SK-N-DZ (cell line): ENCODE measurements at regions not wholly inside any gene's neighbourhood (a gene's known extent, or its start where the extent isn't known, plus 50 kb on each side); places are given as distances from the start of the nearest gene placed in this dataset.

Source experiments
- DNase-seq: peaks from one replicate; pipeline ENCODE4 v3.0.0-alpha.2; 2015; ENCODE audit warnings: low spot score

DNA sequence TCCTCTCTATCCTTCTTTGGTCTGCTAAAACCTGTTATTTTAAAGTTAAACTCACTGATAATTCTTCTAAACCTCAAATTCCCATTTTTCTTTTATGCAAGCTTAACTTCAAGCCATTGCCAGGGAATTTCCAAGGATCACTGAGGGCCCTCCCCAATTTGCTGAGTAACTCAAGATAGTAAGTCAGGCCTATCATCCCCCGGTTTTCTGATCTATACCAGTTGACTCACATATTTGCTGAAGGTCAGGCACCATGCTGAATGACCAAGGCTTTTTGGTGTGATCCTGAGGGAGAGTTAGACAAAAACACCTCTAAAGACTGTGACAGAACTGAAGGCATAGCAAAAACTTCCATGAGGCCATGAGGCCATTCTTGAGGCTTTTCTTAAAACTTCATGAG is 1301.9 kb downstream of the PCDH7 start:
- DNase-seq = no peak

DNA sequence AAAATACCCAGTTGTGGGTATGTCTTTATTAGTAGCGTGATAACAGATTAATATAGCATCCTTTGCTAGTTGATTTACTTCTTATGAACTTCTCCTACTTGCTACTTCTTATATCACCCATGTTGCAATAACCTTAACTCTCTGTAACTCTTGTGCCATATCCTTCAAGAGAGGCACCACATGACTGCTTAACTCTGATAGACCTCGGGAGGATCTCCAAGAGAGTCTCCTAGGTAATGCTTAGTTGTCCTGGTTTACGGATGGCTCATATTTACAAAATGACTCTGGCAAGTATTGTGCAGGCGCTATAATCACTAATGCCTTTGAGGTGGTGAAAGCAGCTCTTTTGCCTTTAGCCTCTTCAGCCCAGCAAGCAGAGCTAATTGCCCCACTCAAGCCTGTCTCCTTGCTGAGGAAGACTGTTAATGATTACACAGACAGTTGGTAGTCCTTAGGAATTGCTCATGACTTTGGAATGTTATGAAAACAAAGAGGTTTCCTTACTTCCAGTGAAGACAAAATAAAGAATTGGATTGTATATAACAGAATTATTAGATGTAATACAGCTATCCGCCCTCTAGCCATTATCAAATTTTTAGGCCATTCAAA is 1305.8 kb downstream of the PCDH7 start:
- no peak for DNase-seq

DNA sequence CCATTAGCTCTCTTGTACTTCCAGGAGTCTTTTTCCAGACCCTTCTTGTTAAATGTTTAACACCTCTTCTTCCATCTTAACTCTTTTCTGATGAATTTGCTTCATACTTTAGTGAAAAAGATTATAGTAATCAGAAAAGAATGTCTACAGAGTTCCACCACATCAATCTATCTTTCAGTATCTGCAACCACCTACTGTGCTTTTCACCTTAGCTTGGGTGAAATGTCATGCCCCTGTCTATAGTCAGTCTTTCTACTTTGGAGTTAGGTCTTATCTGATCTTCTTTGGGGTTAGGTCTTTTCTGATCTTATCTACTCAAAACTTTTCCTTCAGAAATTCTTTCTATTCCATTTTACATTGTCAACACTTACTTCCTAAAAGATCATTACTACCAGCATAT is 1310.2 kb downstream of the PCDH7 start:
- DNase-seq = no peak

DNA sequence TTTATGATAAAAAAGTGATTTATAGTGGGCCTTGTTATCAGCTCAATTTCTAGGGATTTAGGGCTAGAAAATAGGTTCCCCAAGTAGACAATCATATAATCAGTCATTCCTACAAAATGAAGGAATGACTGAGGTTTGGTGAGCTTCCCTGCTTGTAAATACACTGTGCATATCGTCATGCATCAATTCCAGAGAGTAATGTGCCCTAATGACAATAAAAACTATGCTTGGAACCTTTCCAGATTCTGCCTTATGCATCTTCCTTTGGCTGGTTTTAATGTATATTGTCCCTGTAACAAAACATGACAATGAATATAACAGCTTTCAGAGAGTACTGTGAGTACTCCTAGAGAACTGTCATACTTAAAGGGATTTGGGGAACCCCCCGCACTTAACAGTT is 1310.9 kb downstream of the PCDH7 start:
- DNase-seq = no peak

DNA sequence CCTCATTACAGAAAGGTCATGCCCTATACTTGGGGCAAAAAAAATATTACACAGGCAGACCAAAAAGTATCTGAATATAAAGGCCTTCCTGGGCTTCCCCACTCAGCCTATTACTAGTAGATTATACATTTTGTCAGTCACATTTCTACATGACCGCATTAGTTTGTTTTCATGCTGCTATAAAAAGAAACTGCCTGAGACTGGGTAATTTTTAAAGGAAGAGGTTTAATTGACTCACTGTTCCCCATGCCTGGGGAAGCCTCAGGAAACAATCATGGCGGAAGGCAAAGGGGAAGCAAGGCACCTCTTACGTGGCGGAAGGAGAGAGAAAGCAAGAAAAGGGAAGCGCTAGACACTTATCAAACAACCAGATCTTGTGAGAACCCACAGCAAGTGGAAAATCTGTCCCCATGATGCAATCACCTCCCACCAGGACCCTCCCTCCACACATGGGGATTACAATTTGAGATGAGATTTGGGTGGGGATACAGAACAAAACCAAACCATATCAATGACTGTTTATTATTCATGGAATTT is 1312.0 kb downstream of the PCDH7 start:
- no peak for DNase-seq

DNA sequence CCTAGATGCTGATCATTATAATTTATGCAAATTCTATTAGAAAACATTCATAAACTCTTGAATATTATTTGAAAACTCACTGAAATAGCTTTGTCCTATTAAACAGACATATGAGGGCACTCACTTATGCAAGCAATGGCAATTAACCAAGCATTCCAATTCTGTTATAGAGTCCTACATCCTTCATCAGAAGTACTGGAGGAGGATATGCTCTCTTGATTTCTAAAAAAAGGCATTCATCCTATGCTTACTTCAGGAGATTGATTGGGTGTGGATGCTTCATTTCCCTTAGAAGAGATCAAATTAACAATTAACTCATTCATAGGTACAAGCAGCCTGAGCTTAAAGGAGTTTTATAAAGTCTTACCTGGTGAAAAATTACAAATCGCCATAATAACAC is 1317.2 kb downstream of the PCDH7 start:
- DNase-seq = no peak

DNA sequence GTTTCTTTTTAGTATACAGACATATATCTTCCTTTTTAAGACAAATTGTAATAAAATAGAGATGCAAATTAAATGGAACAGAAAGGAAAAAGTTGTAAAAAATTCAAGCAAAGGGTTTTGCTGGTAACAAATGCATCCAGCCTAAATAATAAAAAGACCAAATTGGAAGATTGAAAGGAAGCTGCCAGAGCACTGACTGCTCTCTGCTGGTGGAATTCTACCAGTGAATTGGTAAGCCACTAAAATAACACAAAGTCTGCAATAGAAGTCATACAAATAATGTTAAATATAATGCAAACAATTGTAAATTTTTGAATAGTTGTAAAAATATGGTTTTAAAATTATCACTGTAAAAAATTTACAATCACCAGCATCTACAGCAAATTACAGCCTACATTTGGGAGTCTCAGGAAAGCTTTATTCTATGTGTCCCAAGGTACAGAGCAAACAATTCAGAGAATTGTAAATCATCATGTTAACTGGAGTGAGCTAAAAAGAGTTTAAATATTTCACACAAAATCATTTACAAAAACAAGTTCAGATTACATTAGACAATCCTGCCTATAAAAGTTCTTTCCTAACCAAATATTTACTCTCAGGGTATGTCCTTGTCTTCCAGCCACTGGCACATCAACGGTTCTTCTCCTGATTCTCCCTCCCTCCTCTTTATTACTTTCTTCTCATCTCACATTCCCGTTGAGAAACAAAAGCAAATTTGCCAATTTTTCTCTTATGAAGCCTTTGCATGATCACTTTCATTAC is 1322.5 kb downstream of the PCDH7 start:
- no peak for DNase-seq

DNA sequence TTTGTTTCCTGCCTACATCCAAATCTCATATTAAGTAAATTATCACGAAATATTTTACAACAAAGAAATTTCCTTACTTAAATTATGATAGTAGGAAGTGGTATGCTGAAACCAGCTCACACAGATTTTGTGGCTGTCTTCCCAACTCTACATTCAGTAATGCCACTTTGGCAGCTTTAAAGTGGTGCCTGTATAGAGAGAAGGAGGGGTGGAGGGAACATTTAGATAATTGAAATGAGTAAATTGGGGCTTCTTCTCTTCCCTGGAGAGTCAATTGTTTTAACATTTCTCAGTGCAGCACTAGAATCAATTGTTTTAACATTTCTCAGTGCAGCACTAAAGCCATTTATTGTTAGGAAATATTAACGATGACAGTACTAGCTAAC is 1323.1 kb downstream of the PCDH7 start:
- no peak for DNase-seq

DNA sequence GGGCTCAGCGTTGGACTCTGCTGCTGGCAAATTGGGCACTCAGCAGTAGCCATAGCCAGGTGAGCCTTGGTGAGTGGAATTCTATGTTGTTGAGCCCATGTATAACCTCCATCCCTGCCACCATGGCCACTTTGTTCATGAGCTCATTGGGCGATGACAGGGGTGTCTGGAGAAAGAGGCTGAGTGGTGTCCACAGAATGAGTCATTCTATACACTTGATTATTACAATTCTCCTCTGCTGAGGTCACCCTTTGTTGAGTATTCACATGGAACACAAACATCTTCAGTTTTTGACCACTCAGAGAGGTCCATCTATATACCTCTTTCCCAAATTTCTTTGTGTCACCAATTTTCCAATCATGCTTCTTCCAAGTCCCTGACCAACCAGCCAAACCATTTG is 1341.7 kb downstream of the PCDH7 start:
- no peak for DNase-seq

DNA sequence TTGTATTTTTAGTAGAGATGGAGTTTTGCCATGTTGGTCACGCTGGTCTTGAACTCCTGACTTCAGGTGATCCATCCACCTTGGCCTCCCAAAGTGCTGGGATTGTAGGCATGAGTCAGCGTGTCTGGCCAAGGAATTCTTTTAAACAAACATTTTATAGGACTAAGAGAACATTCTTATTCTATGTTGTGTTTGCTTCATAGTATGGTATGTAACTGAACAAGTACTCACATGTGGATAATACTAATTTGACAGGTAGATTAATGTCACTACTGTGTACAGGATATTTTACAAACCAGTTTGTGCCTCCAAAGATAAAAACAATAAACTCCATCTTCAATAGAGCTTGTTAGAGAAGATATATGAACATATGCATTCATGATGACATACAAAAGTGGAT is 1353.4 kb downstream of the PCDH7 start:
- no peak for DNase-seq

DNA sequence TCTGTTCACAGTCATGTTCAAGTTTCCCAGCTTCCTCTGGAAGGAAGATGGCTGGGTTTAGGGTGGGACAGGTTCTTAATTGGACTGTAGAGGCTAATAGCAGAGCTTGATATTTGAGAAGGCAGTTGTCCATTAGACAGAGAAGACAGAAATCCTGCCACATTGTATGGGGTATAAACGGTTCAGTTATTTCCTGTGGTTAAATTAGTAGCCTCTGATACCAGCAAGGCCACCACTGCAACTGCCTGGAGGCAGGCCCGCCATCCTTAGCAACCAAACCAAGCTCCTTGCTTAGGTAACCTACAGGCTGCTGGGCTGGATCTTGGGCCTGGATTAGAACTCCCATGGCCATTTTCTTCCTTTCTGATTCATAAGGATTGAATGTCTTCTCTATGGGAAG is 1367.0 kb downstream of the PCDH7 start:
- no peak for DNase-seq

DNA sequence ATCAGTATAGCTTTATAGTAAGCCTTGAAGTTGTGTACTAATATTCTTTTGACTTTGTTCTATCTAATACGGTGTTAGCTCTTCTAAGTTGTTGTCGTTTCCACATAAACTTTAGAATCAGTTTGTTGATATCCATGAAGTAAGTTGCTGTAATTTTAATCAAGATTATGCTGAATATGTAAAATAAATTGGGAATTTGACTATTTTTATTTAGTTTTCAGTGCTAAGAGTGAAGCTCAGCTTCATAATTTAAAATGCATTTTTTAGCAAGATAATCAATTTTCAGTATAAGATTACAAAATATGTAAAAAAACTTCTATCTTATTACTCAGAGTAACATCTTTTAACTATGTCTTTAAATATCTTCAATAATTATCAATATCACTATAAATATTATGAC is 1374.8 kb downstream of the PCDH7 start:
- DNase-seq = no peak

DNA sequence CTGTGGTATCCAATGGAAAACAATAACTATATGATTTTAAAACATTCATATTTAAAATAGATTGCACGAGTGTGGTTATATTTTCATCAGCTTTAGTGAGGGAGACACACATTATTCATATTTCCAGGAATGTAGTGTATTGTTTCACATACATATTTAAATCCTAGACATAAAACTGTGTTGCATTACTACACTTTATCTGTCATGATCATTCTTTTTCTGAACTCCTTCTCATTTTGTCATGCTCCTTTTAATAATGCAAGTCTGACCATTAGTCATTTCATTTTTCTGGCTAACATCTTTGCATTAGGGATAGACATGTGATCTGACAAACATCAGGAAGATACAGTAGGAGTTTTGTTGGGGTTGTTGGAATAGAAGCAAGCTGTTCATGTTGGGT is 1382.7 kb downstream of the PCDH7 start:
- no peak for DNase-seq

DNA sequence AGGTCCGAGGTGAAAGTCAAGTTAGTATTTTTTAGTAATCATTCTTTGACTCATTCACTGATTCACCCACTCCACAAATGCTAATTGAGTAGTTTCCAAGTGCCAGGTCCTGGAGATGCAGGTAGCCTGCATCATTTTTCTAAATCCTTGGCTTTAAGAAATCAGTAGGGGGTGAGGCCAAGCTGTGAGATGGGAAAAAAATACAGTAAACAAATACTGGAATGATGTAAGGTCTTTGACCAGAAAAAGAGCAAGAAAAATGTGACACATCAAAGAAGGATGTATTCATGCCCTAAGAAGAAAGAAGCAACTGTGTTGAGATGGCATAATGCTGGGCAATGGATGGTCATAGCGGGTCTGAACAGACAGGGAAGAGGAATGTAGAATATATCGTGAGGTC is 1386.6 kb downstream of the PCDH7 start:
- DNase-seq = no peak

DNA sequence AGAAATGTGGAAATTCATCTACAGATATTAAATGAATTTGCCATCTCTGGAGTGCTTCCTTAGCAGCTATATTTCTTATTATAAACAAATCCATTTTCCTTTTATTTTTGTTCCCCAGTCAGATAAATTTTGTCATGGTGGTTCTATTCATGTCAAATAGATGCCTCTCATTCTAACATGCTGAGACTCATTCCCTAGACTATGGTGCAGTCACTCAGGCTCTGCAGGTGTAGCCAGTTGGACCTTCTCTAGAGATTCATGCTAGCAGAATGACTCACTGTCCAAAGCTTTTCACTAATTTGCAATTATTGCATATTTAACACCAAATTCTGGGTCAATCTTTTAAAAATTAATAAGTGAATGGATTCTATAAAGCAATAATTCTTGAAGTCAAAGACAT is 1392.7 kb downstream of the PCDH7 start:
- no peak for DNase-seq

DNA sequence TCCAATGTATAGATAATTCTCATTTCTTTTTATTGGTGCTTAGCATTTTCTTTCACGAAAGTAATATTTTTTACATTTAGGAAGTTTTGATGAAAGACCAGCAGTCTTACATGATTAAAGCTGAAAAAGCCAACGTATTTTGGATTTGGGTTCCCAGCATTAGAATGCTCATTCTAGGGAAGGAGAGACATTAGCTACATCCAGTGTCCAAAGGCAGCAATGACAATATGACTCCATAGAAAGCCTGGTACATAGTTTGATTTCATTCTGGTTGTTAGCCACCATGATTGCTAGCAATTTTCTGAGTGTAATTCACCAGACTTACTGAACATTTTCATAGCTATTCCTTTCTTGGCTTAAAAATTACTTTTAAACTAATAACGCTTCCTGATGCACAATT is 1397.5 kb downstream of the PCDH7 start:
- no peak for DNase-seq

DNA sequence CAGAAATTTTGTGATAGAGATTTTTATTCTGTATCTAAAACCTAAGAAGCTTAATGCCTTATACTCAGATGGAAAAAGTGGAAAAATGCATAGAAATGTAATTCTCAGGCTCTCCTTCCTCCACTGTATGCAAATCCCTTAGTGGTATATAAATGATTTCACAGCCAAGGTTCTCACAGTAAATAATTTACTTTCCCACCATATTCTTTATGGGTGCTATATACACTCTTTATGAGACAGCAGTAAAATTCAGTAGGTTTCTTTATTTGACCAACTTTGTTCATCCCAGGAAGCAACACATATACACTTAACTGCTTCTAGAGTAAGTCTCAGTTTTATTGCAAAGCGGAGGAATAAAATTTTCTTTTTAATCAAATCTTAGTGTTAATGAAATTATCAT is 1399.7 kb downstream of the PCDH7 start:
- no peak for DNase-seq

DNA sequence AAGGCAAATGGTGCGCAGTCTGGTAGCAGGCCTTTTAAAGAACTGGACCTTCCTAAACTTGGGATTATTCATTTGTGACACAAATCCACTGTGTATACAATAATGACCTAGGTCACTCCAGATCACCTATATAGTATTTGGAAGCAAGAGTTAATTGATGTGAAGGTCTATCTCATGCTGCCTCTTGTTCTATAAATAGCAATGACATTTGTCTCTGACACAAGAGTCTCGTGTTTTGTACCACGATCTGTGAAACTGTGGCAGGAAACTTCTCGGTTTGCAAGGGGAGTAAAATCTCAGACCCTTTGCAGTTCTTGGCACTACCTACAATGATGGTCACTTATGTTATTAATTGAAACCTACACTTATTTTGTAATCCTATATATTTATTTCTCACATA is 1408.4 kb downstream of the PCDH7 start:
- DNase-seq = no peak

DNA sequence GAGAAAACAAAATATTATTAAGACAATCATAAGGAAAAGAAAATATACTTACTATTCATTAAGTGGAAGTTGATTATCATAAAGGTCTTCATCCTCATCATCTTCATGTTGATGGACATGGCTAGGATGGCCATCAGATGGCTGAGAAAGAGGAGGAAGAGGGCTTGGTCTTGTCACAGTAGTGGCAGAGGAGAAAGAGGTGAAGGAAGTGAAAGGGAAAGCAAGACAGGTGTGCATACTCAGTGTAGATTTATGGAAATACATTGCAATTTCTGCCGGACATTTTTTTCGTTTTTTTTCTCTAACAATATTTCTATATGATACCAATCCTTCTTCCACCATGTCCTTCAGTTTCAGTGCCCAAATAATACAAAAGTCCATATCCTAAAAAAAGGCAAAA is 1409.8 kb downstream of the PCDH7 start:
- DNase-seq = no peak

DNA sequence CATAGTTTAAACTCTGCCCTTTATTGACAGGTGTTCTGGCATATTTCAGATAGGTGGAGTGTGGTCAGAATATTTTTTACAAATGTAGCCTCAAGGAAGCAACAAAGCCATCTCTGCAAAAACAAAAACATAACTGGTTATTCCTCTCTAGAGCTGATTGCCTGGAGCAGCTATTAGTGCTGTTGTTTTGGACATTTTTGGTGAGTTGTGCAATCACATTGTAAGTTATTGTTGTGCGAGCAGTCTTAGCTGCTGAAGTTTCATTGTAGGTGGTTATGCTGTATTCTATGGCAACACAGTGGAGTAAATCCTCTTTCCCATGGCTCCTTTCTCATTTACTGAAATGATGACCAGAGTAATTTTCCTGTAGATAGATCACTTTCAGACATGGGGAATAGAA is 1413.0 kb downstream of the PCDH7 start:
- no peak for DNase-seq

DNA sequence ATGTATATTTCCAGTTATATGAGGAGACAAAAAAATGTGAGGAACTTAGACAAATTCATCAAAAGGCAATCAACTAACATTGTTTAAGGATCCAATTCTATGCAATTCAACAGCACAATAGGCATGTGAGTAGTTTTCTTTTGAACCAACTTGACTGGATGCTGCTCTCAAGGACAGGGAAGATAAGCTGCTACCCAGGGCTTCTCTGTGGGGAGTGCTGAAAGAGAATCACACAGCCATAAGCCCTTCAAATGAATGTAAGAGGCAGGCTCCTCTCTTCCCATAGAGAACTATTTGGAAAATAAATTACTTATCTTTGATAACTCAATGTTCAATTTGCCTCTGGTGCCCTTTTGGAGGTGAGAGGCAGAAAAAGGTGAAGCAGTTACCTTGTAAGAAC is 1413.6 kb downstream of the PCDH7 start:
- no peak for DNase-seq

DNA sequence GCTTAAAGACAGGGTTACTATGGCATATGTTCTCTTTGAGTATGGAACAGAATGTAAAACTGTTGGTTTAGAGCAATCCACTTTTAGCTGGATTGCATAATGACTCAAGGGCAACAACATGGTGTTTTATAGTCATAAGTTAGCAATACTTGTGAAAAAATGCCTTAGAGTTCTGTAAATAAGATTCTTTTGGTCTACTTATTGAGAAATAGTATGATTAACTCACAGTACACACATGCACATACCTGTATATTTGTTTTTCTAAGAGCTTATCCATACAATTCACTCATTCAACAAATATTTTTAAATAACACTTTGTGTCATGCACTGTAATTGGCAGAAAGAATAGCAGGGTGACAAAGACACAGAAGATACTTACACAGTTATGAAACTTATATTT is 1415.5 kb downstream of the PCDH7 start:
- no peak for DNase-seq

DNA sequence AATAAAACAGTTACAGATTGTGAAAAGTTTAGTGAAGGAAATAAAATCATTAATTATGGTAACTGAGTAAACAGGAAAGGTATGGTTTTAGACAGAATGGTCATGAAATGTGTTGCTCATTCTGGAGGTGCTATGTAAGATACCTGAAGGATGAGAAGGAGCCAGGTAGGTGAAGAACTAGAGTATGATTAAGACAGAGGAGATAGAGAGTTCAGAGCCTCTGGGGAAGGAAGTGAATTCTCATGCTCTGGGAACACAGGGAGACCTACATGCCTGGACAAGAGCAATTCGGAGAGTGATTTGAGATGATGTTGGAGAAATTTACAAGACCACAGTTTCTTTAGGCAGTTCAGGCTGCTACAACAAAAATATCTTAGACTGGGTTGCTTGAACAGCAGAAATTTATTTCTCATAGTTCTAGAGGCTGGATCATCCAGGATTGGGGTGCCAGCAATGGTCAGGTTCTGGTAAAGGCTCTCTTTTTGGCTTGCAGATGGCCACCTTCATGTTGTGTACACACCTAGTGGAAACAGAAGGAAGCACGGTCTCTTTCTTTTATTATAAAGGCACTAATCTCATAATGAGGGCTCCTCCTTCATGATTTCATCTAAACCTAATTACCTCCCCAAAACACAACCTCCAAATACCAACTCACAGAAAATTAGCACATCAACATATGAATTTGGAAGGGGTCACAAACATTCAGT is 1416.1 kb downstream of the PCDH7 start:
- DNase-seq = no peak
